ENCODE measurements at regions not wholly inside any gene's neighbourhood (a gene's known extent, or its start where the extent isn't known, plus 50 kb on each side); places are given as distances from the start of the nearest gene placed in this dataset.

GRCh38 chr1:238485057-238485911 is 594.6 kb upstream of the ZP4 start:
- no peak overlapping the region for H3K27ac ChIP-seq
- WGBS, 4 donors = 87 to 91% (median 90%) methylated on average over 13 to 14 of the region's 14 CpGs
- H3K4me3 ChIP-seq = no peak overlapping the region
- H3K27me3 ChIP-seq = no peaks in the 10 kb centered on the region
- no peaks in the 10 kb centered on the region for H3K4me1 ChIP-seq (replicated peaks in 1 of 2)
- no peak for TF ChIP-seq POLR2A (IDR thresholded peaks at IDR 0.05)
- TF ChIP-seq, protein P1, sequence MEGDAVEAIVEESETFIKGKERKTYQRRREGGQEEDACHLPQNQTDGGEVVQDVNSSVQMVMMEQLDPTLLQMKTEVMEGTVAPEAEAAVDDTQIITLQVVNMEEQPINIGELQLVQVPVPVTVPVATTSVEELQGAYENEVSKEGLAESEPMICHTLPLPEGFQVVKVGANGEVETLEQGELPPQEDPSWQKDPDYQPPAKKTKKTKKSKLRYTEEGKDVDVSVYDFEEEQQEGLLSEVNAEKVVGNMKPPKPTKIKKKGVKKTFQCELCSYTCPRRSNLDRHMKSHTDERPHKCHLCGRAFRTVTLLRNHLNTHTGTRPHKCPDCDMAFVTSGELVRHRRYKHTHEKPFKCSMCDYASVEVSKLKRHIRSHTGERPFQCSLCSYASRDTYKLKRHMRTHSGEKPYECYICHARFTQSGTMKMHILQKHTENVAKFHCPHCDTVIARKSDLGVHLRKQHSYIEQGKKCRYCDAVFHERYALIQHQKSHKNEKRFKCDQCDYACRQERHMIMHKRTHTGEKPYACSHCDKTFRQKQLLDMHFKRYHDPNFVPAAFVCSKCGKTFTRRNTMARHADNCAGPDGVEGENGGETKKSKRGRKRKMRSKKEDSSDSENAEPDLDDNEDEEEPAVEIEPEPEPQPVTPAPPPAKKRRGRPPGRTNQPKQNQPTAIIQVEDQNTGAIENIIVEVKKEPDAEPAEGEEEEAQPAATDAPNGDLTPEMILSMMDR (IDR thresholded peaks at IDR 0.05) = no peak
- no peaks in the 10 kb centered on the region for H3K36me3 ChIP-seq (replicated peaks in 1 of 2)
- no peak for DNase-seq
- intact Hi-C loops (cut with DNase I) = no loop called here
- H3K9me3 ChIP-seq (replicated peaks in 1 of 3) = no peaks in the 10 kb centered on the region

DNA sequence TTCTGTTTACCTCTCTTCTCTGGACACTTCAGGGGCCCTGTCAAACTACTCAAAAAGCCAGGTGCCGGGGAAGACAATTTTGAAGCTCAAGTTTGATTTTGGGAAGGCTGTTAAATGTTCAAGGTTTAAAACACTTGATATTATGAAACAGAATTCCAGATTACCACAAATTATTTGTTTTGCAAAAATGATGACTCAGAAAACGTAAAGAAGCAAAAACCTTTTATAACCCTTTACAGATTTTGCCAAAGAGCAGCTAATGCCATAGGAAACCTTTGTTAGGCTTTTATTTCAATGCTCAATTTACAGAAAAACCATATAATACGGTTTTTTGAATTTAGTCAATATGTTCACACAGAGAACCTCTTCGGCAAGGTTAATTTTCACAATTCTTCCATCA is 593.4 kb upstream of the ZP4 start:
- no peaks in the 10 kb centered on the region for H3K4me1 ChIP-seq (replicated peaks in 1 of 2)
- TF ChIP-seq, protein P1 (IDR thresholded peaks at IDR 0.05) = no peak
- no peak for TF ChIP-seq POLR2A (IDR thresholded peaks at IDR 0.05)
- no peak for DNase-seq
- H3K36me3 ChIP-seq (replicated peaks in 1 of 2) = no peaks in the 10 kb centered on the region
- intact Hi-C loops (cut with DNase I) = no loop called here
- no peaks in the 10 kb centered on the region for H3K9me3 ChIP-seq (replicated peaks in 1 of 3)
- no peak overlapping the region for H3K4me3 ChIP-seq
- WGBS, 4 donors = 73 to 80% (median 78%) methylated on average over 4 of the region's 4 CpGs
- no peak overlapping the region for H3K27ac ChIP-seq
- H3K27me3 ChIP-seq = no peaks in the 10 kb centered on the region

DNA sequence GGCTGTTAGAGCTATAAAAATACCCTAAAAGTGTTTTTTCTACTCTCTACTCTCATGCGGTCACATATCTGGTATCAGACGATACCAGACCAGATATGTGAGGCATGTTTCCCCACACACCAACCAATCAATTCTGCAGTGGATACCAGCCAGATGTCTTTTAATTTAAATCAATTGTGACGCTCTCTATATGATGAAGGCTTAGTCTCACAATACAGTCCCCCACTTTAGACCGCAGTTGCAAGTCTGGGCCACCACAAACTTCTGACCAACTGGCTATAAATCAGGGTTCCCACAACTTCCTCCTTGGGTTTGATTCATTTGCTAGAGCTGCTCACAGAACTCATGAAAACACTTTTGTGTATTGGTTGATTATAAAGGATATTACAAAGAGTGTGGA is 586.1 kb upstream of the ZP4 start:
- H3K27ac ChIP-seq = no peak overlapping the region
- no peaks in the 10 kb centered on the region for H3K36me3 ChIP-seq (replicated peaks in 1 of 2)
- WGBS, 4 donors = 52 to 75% (median 65%) methylated on average over 4 of the region's 4 CpGs
- no peak for DNase-seq
- TF ChIP-seq, protein P1 (IDR thresholded peaks at IDR 0.05) = no peak
- no peak for TF ChIP-seq POLR2A (IDR thresholded peaks at IDR 0.05)
- H3K27me3 ChIP-seq = no peaks in the 10 kb centered on the region
- intact Hi-C loops (cut with DNase I) = no loop called here
- H3K4me1 ChIP-seq (replicated peaks in 1 of 2) = no peaks in the 10 kb centered on the region
- no peaks in the 10 kb centered on the region for H3K9me3 ChIP-seq (replicated peaks in 1 of 3)
- H3K4me3 ChIP-seq = no peak overlapping the region

DNA sequence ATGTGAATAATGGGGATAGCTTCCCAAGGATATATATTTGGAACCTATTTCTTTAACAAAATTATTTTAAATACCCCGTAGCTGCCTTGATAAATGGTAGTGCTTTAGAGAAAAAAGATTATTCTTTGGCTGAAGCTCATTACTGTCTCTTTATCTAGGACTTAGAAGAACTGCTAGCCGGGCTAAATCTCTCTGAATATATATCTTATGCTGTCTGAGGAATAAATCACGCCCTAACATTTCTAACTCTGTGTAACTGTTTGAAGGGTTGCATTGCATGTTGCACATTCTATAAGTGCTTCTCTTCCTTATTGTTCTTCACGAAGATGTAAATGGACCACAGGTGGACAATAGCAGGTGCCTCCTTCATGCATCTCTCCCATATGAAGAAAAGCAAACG is 585.0 kb upstream of the ZP4 start:
- intact Hi-C loops (cut with DNase I) = no loop called here
- no peaks in the 10 kb centered on the region for H3K36me3 ChIP-seq (replicated peaks in 1 of 2)

More for the DNA sequence above, 585.0 kb upstream of the ZP4 start:
- DNase-seq = no peak
- H3K4me1 ChIP-seq (replicated peaks in 1 of 2) = no peaks in the 10 kb centered on the region
- H3K9me3 ChIP-seq (replicated peaks in 1 of 3) = no peaks in the 10 kb centered on the region
- no peak overlapping the region for H3K4me3 ChIP-seq
- H3K27me3 ChIP-seq = no peaks in the 10 kb centered on the region
- TF ChIP-seq, protein P1 (IDR thresholded peaks at IDR 0.05) = no peak
- no peak for TF ChIP-seq POLR2A (IDR thresholded peaks at IDR 0.05)
- no peak overlapping the region for H3K27ac ChIP-seq
- 50 to 57% (median 55%) methylated on average over 5 of the region's 5 CpGs for WGBS, 4 donors

Data from adrenal gland (tissue), 9 donors.